GM23338 (cell line): ENCODE measurements at regions not wholly inside any gene's neighbourhood (a gene's known extent, or its start where the extent isn't known, plus 50 kb on each side); places are given as distances from the start of the nearest gene placed in this dataset.

ENCODE experiments used
- CREB1 ChIP-seq: fragments of 250-450 bp; sonication (Bioruptor Pico); IDR thresholded peaks from 2 replicates; pipeline ENCODE4 v1.5.0; 2020; ENCODE audit warnings: low read depth, mild to moderate bottlenecking, moderate library complexity
- EZH2 ChIP-seq: fragments of 200-600 bp; sonication (generic); IDR thresholded peaks from one replicate; pipeline ENCODE4 v1.8.0; 2017; ENCODE audit warnings: antibody characterized with exemption, mild to moderate bottlenecking, low read depth; ENCODE audit not compliant: unreplicated experiment
- EZH2phosphoT487 ChIP-seq: fragments of 200-600 bp; sonication (generic); IDR thresholded peaks from one replicate; pipeline ENCODE4 v1.8.1; 2018; ENCODE audit warnings: antibody characterized with exemption; ENCODE audit not compliant: unreplicated experiment
- JUNB ChIP-seq: IDR thresholded peaks from one replicate; pipeline ENCODE4 v1.6.1; 2016; ENCODE audit warnings: antibody characterized with exemption; ENCODE audit not compliant: unreplicated experiment
- NANOG ChIP-seq: IDR thresholded peaks from 2 replicates; pipeline ENCODE4 v1.6.1; 2016; ENCODE audit warnings: antibody characterized with exemption, borderline replicate concordance
- POLR2AphosphoS5 ChIP-seq: IDR thresholded peaks from 2 replicates; pipeline ENCODE4 v1.6.1; 2016; ENCODE audit warnings: antibody characterized with exemption, low read depth
- STAT1 ChIP-seq: IDR thresholded peaks from one replicate; pipeline ENCODE4 v1.6.1; 2016; ENCODE audit warnings: antibody characterized with exemption; ENCODE audit not compliant: unreplicated experiment
- ZNF114 ChIP-seq: fragments of 250-450 bp; sonication (Bioruptor Pico); IDR thresholded peaks from 2 replicates; pipeline ENCODE4 v1.5.0; 2020; ENCODE audit warnings: mild to moderate bottlenecking, moderate library complexity
- ZNF331 ChIP-seq: fragments of 250-450 bp; sonication (Bioruptor Pico); IDR thresholded peaks from 2 replicates; pipeline ENCODE4 v1.5.0; 2020; ENCODE audit warnings: low read depth, mild to moderate bottlenecking, moderate library complexity
- TF ChIP-seq, protein P1 (sequence below), 2 experiments: fragments of 200-600 bp in 1 of 2; sonication (generic) in 1 of 2; conservative IDR thresholded peaks; 2 replicates each; pipeline versions ENCODE4 v1.5.1 to v1.6.1; 2016 to 2017; ENCODE audit warnings: antibody characterized with exemption in 2 of 2, low read depth in 2 of 2, mild to moderate bottlenecking in 2 of 2, moderate library complexity in 1 of 2
- TF ChIP-seq, protein P2 (sequence below): IDR thresholded peaks from one replicate; pipeline ENCODE4 v1.6.1; 2018; ENCODE audit warnings: antibody characterized with exemption; ENCODE audit not compliant: unreplicated experiment
- TF ChIP-seq, protein P3 (sequence below): fragments of 250-450 bp; sonication (Bioruptor Pico); IDR thresholded peaks from 2 replicates; pipeline ENCODE4 v1.5.0; 2020; ENCODE audit warnings: mild to moderate bottlenecking, moderate library complexity
- TF ChIP-seq, protein P4 (sequence below): IDR thresholded peaks from 2 replicates; pipeline ENCODE4 v1.6.1; 2016; ENCODE audit warnings: antibody characterized with exemption

DNA sequence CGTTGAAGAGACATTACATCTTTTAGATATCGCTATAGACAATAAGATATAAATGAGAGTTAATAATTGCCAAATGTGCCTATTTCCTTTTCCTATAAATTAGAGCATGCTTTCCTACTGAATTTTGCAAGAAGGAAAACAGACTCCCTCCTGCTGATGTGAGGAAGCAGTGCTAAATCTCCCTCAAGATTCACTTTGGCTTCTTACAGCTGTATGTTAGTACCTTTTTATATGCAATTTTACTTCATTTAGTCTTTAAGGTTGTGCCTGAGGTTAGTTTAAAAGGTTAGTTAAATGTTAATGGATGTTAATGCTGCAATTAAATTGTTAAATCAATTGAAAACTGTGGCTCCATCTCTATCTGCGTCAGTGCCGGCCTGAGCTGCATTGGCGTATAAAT is 728.8 kb downstream of the NR2F2 start:
- TF ChIP-seq, protein P1, sequence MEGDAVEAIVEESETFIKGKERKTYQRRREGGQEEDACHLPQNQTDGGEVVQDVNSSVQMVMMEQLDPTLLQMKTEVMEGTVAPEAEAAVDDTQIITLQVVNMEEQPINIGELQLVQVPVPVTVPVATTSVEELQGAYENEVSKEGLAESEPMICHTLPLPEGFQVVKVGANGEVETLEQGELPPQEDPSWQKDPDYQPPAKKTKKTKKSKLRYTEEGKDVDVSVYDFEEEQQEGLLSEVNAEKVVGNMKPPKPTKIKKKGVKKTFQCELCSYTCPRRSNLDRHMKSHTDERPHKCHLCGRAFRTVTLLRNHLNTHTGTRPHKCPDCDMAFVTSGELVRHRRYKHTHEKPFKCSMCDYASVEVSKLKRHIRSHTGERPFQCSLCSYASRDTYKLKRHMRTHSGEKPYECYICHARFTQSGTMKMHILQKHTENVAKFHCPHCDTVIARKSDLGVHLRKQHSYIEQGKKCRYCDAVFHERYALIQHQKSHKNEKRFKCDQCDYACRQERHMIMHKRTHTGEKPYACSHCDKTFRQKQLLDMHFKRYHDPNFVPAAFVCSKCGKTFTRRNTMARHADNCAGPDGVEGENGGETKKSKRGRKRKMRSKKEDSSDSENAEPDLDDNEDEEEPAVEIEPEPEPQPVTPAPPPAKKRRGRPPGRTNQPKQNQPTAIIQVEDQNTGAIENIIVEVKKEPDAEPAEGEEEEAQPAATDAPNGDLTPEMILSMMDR (conservative IDR thresholded peaks at IDR 0.05; ENCODE audit: low read depth in 2 of 2) = no peak
- TF ChIP-seq EZH2 (no peak), EZH2phosphoT487 (no peak), CREB1 (no peak), POLR2AphosphoS5 (no peak), ZNF114 (CRISPR knock-in tag) (no peak), STAT1 (no peak), JUNB (no peak), ZNF331 (CRISPR knock-in tag) (no peak), NANOG (peak; percentile 86)
- TF ChIP-seq, protein P2, sequence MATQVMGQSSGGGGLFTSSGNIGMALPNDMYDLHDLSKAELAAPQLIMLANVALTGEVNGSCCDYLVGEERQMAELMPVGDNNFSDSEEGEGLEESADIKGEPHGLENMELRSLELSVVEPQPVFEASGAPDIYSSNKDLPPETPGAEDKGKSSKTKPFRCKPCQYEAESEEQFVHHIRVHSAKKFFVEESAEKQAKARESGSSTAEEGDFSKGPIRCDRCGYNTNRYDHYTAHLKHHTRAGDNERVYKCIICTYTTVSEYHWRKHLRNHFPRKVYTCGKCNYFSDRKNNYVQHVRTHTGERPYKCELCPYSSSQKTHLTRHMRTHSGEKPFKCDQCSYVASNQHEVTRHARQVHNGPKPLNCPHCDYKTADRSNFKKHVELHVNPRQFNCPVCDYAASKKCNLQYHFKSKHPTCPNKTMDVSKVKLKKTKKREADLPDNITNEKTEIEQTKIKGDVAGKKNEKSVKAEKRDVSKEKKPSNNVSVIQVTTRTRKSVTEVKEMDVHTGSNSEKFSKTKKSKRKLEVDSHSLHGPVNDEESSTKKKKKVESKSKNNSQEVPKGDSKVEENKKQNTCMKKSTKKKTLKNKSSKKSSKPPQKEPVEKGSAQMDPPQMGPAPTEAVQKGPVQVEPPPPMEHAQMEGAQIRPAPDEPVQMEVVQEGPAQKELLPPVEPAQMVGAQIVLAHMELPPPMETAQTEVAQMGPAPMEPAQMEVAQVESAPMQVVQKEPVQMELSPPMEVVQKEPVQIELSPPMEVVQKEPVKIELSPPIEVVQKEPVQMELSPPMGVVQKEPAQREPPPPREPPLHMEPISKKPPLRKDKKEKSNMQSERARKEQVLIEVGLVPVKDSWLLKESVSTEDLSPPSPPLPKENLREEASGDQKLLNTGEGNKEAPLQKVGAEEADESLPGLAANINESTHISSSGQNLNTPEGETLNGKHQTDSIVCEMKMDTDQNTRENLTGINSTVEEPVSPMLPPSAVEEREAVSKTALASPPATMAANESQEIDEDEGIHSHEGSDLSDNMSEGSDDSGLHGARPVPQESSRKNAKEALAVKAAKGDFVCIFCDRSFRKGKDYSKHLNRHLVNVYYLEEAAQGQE = no peak
- TF ChIP-seq, protein P3, sequence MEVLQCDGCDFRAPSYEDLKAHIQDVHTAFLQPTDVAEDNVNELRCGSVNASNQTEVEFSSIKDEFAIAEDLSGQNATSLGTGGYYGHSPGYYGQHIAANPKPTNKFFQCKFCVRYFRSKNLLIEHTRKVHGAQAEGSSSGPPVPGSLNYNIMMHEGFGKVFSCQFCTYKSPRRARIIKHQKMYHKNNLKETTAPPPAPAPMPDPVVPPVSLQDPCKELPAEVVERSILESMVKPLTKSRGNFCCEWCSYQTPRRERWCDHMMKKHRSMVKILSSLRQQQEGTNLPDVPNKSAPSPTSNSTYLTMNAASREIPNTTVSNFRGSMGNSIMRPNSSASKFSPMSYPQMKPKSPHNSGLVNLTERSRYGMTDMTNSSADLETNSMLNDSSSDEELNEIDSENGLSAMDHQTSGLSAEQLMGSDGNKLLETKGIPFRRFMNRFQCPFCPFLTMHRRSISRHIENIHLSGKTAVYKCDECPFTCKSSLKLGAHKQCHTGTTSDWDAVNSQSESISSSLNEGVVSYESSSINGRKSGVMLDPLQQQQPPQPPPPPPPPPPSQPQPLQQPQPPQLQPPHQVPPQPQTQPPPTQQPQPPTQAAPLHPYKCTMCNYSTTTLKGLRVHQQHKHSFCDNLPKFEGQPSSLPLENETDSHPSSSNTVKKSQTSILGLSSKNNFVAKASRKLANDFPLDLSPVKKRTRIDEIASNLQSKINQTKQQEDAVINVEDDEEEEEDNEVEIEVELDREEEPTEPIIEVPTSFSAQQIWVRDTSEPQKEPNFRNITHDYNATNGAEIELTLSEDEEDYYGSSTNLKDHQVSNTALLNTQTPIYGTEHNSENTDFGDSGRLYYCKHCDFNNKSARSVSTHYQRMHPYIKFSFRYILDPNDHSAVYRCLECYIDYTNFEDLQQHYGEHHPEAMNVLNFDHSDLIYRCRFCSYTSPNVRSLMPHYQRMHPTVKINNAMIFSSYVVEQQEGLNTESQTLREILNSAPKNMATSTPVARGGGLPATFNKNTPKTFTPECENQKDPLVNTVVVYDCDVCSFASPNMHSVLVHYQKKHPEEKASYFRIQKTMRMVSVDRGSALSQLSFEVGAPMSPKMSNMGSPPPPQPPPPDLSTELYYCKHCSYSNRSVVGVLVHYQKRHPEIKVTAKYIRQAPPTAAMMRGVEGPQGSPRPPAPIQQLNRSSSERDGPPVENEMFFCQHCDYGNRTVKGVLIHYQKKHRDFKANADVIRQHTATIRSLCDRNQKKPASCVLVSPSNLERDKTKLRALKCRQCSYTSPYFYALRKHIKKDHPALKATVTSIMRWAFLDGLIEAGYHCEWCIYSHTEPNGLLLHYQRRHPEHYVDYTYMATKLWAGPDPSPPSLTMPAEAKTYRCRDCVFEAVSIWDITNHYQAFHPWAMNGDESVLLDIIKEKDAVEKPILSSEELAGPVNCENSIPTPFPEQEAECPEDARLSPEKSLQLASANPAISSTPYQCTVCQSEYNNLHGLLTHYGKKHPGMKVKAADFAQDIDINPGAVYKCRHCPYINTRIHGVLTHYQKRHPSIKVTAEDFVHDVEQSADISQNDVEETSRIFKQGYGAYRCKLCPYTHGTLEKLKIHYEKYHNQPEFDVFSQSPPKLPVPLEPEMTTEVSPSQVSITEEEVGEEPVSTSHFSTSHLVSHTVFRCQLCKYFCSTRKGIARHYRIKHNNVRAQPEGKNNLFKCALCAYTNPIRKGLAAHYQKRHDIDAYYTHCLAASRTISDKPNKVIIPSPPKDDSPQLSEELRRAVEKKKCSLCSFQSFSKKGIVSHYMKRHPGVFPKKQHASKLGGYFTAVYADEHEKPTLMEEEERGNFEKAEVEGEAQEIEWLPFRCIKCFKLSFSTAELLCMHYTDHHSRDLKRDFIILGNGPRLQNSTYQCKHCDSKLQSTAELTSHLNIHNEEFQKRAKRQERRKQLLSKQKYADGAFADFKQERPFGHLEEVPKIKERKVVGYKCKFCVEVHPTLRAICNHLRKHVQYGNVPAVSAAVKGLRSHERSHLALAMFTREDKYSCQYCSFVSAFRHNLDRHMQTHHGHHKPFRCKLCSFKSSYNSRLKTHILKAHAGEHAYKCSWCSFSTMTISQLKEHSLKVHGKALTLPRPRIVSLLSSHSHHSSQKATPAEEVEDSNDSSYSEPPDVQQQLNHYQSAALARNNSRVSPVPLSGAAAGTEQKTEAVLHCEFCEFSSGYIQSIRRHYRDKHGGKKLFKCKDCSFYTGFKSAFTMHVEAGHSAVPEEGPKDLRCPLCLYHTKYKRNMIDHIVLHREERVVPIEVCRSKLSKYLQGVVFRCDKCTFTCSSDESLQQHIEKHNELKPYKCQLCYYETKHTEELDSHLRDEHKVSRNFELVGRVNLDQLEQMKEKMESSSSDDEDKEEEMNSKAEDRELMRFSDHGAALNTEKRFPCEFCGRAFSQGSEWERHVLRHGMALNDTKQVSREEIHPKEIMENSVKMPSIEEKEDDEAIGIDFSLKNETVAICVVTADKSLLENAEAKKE (CRISPR knock-in tag) = no peak
- TF ChIP-seq, protein P4, sequence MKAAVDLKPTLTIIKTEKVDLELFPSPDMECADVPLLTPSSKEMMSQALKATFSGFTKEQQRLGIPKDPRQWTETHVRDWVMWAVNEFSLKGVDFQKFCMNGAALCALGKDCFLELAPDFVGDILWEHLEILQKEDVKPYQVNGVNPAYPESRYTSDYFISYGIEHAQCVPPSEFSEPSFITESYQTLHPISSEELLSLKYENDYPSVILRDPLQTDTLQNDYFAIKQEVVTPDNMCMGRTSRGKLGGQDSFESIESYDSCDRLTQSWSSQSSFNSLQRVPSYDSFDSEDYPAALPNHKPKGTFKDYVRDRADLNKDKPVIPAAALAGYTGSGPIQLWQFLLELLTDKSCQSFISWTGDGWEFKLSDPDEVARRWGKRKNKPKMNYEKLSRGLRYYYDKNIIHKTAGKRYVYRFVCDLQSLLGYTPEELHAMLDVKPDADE = no peak
